DMS153 treated with DMSO at 0.1 percent for 48 hours (cell line): ENCODE measurements at regions not wholly inside any gene's neighbourhood (a gene's known extent, or its start where the extent isn't known, plus 50 kb on each side); places are given as distances from the start of the nearest gene placed in this dataset.
A peak's percentile ranks its signal among the peaks of the same experiment; 100 is the strongest.

Experiments
- DNase-seq: peaks from one replicate; lab custom pipeline; 2025; ENCODE audit not compliant: unreplicated experiment; lab: John Stamatoyannopoulos, UW

DNA sequence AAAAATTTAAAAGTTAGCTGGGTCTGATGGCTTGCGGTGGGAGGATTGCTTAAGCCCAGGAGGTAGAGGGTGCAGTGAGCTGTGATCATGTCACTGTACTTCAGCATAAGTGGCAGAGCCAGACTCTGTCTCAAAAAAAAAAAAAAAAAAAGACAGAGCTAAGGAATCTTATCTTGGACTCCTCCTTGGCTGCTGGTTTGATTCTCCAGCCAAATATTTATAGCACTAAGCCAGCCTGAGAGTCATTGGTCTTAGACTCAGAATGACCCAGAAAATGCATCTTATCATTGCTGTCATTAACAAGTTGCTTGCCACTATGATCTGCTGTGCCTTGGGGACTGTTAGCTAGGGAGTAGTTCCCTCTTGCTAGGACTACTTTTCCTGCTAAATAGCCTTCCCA lies 164.7 kb downstream of the GNAT3 start:
- no peak for DNase-seq

DNA sequence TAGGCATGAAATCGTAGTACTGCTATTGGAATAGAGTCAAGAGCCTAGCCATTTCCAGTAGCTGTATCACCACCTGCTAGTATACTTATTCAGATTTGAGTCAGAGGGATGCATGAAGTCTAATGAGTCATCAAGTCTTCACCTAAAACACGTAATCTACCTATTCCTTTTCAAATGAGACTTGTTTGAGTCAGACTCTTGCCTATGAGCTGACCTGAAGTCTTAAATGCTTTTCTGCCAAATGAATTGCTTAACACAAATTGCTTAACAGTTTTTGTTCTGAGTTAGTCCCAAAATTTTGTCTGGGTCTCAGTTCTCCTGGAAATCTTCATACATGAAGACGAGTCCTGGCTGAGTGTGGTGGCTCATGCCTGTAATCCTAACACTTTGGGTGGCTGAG lies 165.2 kb downstream of the GNAT3 start:
- DNase-seq = no peak

DNA sequence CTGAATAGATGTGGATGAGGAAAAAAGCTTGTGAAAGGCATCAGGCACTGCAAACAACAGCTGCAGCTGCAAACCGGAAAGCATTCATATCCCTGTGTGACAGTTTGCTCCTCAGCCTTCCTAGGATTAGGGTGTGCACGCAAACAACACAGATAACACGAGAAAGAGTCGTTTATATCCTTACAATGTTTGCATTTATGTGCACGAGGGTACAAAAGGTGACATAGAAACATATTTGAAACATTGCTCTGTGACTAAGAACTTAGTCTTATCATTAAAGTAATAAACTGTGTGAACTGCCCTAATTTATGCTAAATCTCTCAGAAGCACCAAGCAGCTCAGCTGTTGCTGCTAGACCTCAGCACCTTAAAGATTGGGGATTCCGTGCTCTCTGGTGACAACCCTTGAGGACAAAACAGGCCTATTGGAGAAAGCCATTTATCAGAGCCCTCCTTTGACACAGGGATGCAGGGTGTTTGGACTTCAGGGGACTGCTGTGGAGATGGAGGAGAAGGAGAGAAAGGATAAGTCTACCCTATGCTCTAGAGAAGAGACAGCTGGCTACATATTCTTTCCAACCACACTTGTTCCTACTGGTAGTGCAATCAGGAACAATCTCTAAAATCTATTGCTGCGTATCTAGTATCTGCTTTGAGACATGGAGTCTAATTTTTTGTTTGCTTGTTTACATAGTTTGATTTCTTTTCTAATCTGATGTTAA lies 176.2 kb downstream of the GNAT3 start:
- DNase-seq = peak; percentile 88

DNA sequence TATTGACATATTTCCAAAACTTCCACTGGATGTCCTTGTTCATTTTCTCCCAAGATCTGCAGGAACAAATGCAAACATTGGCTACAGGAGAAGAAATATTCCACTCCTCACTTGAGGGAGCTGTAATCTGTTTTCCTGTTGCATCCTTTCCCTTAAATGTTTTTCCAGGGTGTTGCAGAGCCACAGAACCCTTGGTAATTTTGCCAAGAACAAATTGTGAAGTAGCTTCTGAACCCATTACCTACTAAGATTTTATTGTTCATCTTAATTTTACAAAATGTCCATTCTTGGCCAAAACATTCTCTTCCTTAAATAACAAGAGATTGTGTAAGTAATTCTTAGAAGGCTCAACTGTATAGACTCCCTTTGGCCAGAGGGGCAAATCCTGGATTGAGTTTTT lies 177.0 kb downstream of the GNAT3 start:
- no peak for DNase-seq

DNA sequence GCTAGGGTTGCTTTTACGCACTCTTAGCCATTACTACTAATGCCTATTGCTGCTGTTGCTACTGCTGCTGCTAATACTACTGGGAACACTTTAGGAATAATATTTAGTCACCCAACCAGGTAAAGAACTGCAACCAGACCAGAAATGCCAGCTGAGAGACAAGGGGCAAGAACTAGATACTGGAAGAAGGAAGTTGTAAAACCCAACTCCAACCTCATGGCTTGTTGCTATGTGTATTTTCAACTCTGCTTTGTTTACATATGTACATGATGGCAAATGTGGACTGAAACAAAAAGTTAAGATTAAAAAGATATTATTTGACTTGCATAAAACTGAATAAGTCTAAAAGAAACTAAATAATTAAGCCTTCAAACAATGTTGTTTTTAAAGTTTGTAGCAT lies 177.7 kb downstream of the GNAT3 start:
- no peak for DNase-seq

DNA sequence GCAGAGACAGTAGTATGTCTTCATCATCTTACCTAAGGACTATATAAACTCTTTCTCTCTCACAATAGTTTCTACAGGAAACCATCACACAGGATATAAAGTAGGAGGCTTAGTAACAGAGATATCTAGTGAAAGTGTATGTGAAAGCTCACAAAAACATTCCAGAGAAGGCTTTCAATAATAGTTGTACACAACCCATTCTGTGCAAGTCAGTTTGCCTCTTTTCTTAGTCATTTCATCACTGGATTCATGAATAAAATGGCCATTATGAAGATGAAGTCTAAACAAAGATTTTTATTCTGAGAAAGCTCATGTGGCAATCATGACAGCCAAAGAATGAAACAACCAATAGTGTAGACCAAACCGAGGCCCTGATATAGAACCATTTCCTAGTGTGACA lies 178.8 kb downstream of the GNAT3 start:
- no peak for DNase-seq

DNA sequence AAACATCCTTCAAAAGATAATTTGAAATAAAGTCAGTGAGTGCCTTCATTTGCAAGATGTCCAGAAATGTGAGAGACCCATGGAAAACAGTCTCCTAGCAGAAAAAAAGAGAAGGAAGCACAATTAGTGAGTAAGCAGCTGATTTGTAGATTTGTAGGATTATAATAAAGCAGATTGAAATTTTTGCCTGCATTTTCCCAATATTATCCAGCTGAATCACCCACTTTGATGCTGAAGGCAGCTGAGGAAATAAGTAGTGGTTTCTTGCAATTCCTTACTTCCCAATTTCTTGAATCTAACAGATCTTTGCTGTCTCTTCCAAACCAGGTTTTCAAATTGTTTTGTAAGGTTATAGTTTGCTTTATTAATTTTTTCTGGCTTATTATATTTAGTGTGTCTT lies 181.4 kb downstream of the GNAT3 start:
- no peak for DNase-seq

DNA sequence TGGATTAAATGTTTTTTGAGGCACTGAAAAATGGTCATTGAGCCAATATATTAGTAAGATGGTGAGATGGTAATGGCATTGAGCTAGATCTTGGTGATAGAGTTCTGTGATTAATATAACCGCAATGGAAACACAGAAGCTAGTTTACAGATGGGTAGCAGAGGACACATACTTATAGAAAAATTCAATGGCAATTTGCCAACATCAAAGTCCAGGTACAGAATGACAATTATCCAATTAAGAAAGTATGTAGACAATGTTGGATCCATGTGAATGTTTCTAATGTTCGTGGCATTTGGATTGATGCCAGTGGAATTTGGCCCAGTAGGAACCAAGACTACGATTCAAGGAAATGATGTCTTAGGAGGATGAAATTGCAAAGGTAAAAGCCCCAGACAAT lies 187.8 kb downstream of the GNAT3 start:
- DNase-seq = no peak

DNA sequence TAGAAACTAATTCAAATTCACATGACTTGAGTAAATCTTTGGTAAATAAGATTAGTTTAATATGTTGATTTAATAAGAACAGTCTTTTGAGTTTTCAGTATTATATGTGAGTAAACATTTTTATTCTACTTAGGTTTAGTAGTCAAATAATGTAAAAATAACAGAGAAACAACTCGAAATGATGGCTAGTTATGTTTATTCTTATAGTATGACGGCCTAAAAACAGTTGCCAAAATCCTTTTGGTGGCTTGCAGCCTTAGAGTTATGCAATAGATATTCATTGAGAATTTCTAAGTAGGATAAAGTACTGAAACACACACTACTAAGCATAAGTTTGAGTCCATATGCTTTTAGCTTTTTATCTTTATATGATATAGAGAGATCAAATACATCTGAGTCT lies 184.8 kb downstream of the GNAI1 start:
- no peak for DNase-seq

DNA sequence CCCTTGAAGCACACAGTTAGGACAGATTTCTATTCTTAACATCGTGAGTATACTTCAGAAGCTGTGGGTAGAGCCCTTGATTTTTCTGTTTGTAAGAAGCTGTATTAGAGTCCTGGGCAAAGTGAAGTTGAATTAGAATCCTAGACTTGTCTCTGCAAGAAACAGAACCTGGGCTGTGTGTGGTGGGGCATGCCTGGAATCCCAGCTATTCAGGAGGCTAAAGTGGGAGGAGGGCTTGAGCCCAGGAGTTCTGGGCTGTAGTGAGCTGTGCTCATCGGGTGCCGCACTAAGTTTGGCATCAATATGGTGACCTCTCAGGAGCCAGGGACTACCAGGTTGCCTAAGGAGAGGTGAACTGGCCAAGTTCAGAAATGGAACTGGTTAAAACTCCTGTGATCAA lies 183.4 kb downstream of the GNAI1 start:
- no peak for DNase-seq

DNA sequence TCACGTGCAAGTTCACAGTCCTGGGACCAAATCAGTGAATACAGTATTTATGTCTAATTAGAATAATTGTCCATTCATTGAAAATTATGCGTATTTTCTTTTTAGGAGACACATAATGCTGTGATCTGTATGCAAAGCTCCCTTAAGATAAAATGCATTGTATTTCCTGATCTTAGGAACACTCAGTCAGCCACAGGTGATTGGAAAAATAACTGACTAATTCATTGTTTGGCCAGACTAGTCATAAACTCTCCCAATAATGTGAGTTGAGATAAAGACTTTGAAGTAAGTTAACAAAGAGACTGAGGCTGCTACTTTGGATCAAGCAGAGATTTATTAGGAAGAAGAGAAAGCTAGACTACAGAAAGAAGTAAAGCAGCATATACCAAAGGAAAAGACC lies 182.2 kb downstream of the GNAI1 start:
- DNase-seq = no peak

DNA sequence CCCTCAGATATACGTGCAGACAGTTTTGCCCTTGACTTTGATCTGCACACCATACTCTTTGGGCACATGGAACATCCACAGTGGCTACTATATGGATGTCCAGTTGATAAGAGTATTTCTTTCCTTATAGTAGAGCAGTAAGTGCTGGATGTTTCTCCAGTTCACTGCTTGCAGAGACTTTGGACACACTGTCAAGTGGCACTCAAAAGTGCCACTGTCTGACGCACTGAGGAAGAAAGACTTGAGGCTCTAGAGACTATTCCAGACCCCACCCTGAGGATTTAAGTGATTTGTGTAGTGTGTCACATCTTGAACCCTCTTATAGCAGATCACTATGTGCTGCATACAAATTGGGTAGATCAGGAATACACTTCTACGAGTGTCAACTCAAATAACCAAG lies 179.1 kb downstream of the GNAI1 start:
- no peak for DNase-seq

DNA sequence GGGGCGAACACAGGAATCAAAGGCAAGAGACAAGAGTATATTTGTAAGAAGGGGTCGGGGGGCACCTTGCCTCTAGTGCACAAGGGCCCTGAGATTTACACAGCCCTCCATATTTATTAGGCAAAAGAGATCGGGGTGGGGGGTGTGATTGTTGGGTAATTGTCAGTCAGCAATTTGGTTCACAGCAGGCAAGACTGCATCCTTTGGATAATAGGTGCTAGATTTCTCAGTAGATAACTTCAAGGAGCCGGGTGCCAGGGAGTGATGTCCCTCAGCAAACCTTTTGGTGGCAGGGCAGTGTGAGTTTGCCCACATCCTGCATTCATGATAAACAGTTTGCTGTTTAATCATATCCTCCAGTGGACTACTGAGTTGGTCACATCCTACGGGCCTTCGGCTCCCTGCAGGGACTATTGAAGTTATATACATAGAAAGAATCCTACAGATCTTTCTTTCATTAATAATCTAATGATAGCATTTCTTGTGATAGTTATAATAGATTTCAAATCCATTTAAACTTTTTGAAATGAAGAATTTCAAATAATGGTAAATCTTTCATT lies 178.5 kb downstream of the GNAI1 start:
- DNase-seq = no peak

DNA sequence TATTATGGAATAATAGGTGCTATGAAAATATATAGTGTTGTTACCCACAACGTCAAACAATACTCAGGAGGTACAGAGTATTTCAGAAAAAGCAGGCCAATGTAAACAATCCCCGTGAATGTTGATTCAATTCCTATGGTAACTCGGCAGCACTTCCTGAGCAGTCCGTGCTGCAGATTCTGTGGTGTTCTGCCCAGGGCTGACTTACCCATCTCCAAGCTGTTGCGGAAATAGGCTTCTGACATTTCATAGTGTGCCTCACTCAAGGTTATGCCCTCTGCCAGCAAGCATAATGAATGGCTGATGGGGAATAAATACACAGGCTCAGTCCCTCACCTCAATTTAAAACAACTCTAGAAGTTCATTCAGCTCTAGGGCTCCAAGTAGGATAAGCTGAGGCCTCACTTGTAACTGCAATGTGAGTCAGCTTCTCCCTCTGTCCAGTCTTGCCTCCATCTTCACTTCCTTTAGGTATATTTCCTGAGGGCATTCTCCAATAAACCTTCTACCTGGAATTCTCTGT lies 177.6 kb downstream of the GNAI1 start:
- peak; percentile 80 for DNase-seq

DNA sequence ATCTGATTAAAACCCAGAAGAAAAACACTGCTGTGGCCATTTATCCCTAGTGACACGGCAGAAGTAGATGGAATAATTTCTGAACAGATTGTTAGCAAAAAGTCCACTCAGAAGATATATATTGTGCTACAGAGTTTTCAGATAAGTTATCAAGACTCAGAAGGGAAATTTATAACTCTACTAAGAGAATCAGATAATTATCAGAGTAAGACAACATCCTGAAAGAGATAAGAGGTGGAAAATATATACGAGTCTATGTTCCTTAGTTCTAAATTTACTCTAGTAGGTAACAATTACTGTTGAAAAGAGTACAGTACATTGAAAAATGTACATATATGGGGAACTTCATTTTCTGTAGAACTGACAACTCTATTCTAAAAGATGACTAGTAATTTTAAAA lies 176.7 kb downstream of the GNAI1 start:
- no peak for DNase-seq

DNA sequence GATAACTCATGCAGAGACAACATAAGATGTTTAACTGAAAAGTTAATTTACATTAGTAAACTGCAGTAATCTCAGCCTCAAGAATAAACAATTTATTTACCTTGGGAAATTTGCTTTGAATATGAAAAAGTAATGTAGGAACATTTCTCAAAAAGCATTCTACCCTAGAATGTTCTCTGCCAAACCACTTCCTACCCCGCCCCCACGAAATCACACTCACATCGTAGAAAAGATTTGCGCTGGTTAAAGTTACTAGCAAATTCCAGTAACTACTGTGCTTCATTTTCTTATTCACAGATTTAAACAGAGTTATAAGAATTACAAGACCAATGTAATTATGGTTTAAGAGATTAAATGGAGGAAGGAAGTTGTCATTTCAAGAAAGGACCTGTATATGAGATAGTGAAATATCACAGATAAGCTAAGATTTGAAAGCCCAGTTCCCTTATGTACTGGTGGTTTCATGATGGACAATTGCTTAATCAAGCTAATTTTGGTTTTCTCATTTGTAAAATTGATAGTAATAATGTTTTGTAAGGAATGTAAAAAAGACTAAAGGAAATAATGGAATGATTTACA lies 175.4 kb downstream of the GNAI1 start:
- no peak for DNase-seq

DNA sequence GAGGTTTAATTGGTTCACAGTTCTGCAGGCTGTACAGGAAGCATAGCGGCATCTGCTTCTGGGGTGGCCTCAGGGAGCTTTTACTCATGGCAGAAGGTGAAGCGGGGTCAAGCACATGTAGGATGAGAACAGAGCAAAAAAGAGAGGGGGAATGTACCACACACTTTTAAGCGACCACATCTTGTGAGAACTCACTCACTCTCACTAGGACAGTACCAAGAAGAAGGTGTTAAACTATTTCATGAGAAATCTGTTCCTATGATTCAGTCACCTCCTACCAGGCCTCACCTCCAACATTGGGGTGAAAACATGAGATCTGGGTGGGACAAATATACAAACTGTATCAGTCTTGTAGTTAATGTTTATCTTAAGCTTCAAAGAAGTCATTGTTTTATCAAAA lies 174.7 kb downstream of the GNAI1 start:
- DNase-seq = no peak

DNA sequence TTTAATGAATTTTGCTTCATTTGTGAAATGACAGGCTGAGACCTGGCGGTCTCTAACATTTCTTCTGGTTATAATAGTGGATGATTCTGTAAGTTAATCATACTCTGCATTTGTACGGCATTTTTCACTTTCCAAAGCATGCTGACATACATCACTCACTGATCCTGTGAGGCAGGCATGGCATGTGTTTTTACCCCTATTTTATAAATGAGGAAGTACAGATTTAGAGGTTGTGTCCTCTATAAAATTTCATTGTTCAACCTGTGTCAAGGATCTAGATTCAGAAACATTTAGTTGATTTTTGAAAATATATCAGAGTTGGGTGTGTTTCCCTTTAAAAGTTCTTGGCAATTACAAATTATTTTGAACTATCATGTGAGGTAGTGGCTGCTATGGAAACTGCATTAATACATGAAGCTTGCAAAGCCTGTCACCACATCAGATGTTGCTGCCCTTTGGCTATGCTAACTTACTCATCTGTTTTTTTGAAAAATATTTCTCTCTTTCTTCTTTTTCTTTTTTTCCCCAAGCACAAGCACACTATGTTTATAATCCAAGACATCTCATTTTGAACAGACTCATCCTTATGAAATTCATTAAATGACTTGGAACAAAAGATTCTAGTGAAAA lies 172.7 kb downstream of the GNAI1 start:
- DNase-seq = no peak

DNA sequence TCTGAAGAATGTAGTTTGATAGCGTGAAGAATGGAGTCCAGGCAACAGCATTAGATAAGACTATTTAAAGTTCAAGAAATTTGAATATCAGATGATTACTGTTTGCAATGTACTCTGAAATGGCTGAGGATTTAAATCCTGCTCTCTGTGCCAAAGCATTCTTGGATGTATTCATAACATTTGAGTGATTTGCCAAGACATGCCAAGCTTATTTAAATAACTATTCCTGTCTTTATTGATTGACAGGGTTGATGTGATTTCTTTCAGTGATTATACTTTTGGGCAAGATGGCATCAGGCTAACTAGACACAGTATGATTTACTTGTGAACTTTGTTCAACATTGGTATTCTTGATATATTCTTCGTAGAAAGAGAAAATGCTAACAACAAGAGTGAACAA lies 168.7 kb downstream of the GNAI1 start:
- no peak for DNase-seq

DNA sequence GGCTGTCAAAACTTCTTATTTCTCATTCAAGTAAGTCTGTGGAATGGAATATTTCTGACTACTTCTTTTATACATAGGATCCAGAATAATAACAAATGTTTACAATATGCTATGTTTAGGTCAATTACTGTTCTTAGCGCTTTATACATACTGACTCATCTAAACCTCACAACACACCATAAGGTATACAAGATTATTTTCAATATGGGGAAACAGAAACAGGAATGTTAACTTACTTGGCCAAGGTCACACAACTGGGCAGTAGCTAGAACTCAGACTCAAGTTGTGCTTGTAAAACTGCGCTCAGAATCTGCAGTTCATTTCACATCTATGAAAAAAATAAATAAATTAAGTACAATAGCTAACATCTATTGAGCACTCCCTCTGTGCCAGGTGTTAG lies 168.0 kb downstream of the GNAI1 start:
- DNase-seq = no peak

DNA sequence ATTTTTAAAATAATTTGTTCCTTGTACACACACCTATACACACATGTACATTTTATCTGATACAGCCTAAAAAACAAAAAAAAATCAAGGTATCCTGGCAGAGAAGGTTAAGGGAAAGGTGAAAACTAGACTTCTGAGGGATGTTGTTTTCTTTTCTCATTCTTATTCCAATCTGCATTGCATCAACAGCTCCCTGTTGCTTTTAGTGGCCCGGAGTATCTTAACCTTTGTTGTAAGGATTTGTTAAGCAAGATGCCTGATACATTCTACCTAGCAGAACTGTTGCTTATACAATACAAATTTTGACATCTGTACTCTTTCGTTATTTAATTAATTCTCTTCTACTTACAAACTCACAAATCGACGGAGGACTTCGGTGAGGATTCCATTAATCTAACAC lies 167.4 kb downstream of the GNAI1 start:
- DNase-seq = no peak

DNA sequence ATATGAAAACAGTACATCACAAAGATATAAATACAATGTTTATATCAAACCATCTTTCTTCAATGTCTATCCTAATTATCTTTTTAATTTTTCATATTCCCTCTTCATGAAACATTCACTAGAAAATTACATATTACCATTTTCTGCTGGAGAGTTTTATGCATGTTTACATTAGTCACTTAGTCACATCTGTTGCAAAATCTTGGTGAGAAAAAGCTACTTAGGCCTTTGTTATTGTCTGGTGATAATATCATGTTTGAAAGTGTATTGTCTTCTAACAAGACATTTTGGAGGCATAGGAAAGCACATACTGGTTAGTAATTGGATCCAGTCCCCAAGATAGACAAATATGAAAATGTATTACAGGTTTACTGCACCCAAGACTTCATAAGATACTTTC lies 163.6 kb downstream of the GNAI1 start:
- DNase-seq = no peak
